NCI-H446 (cell line): ENCODE measurements at regions not wholly inside any gene's neighbourhood (a gene's known extent, or its start where the extent isn't known, plus 50 kb on each side); places are given as distances from the start of the nearest gene placed in this dataset.

Experiments used
- DNase-seq, 2 experiments: peaks; one replicate each; lab custom pipeline; 2025; lab: John Stamatoyannopoulos, UW

- DNase-seq, result no peak
These were observed 366.5 kb upstream of the OR4E1 start for GRCh38 chr14:22039938-22040780.

GRCh38 chr14:22036541-22037239 is 363.1 kb upstream of the OR4E1 start:
- DNase-seq, result no peak

- no peak for DNase-seq
These were observed 352.9 kb upstream of the OR4E1 start for GRCh38 chr14:22026527-22026926.

GRCh38 chr14:22025879-22026278 is 352.3 kb upstream of the OR4E1 start:
- no peak for DNase-seq

GRCh38 chr14:22024137-22024536 is 350.5 kb upstream of the OR4E1 start:
- no peak for DNase-seq

- DNase-seq, result no peak
These were observed 345.3 kb upstream of the OR4E1 start for GRCh38 chr14:22018890-22019289.

GRCh38 chr14:22012452-22012851 is 338.8 kb upstream of the OR4E1 start:
- DNase-seq, result no peak

- no peak for DNase-seq
These were observed 337.6 kb upstream of the OR4E1 start for GRCh38 chr14:22011253-22011642.

- DNase-seq, result no peak
These were observed 337.1 kb upstream of the OR4E1 start for GRCh38 chr14:22010545-22011252.

GRCh38 chr14:22008766-22009165 is 335.1 kb upstream of the OR4E1 start:
- no peak for DNase-seq

GRCh38 chr14:22007784-22008412 is 334.3 kb upstream of the OR4E1 start:
- no peak for DNase-seq

GRCh38 chr14:22007363-22007762 is 333.7 kb upstream of the OR4E1 start:
- no peak for DNase-seq

GRCh38 chr14:22003461-22003860 is 329.8 kb upstream of the OR4E1 start:
- no peak for DNase-seq

GRCh38 chr14:22002860-22003284 is 329.3 kb upstream of the OR4E1 start:
- no peak for DNase-seq

- DNase-seq, result no peak
These were observed 325.8 kb upstream of the OR4E1 start for GRCh38 chr14:21999402-21999801.

- DNase-seq, result peak in 1 of 2 experiments; percentile 14
These were observed 323.7 kb upstream of the OR4E1 start for GRCh38 chr14:21997300-21997699.

- DNase-seq, result no peak
These were observed 321.7 kb upstream of the OR4E1 start for GRCh38 chr14:21995332-21995731.

GRCh38 chr14:21993837-21994236 is 320.2 kb upstream of the OR4E1 start:
- no peak for DNase-seq

GRCh38 chr14:21993070-21993469 is 319.5 kb upstream of the OR4E1 start:
- DNase-seq, result no peak

- DNase-seq, result no peak
These were observed 317.5 kb upstream of the OR4E1 start for GRCh38 chr14:21991130-21991529.

GRCh38 chr14:21990116-21990515 is 316.5 kb upstream of the OR4E1 start:
- DNase-seq, result no peak

GRCh38 chr14:21989090-21989489 is 315.5 kb upstream of the OR4E1 start:
- no peak for DNase-seq
